GM23338 (cell line): ENCODE measurements at regions not wholly inside any gene's neighbourhood (a gene's known extent, or its start where the extent isn't known, plus 50 kb on each side); places are given as distances from the start of the nearest gene placed in this dataset.

Experiments
- ATAC-seq: fragments of 200-7000 bp; cut with Tn5 transposase; 3 replicates; pipeline ENCODE4 v1.9.1; 2020
- DNase-seq: peaks from one replicate; pipeline ENCODE4 v3.0.0-alpha.2; 2015; ENCODE audit warnings: low spot score
- H2AFZ ChIP-seq: fragments of 200-600 bp; sonication (generic); 2 replicates; pipeline ENCODE4 v1.8.0; 2016; ENCODE audit warnings: antibody characterized with exemption, mild to moderate bottlenecking, moderate library complexity
- H3F3A ChIP-seq: fragments of 200-600 bp; sonication (generic); replicated peaks from 2 replicates; pipeline ENCODE4 v1.8.0; 2017; ENCODE audit warnings: antibody characterized with exemption, mixed run types, low read depth
- H3K27ac ChIP-seq: fragments of 200-600 bp; sonication (generic); 2 replicates; pipeline ENCODE4 v1.6.1; 2016; ENCODE audit warnings: low read depth
- H3K27me3 ChIP-seq: fragments of 200-600 bp; sonication (generic); 2 replicates; pipeline ENCODE4 v1.8.0; 2016; ENCODE audit warnings: mild to moderate bottlenecking, mixed run types, moderate library complexity; ENCODE audit not compliant: insufficient read depth
- H3K36me3 ChIP-seq: fragments of 200-600 bp; sonication (generic); 2 replicates; pipeline ENCODE4 v1.8.0; 2016; ENCODE audit warnings: mild to moderate bottlenecking; ENCODE audit not compliant: insufficient read depth
- H3K4me1 ChIP-seq: fragments of 200-600 bp; sonication (generic); 2 replicates; pipeline ENCODE4 v1.8.0; 2016; ENCODE audit warnings: mild to moderate bottlenecking, moderate library complexity; ENCODE audit not compliant: insufficient read depth
- H3K4me2 ChIP-seq: fragments of 200-600 bp; sonication (generic); 2 replicates; pipeline ENCODE4 v1.7.1; 2017; ENCODE audit warnings: mixed run types
- H3K4me3 ChIP-seq: fragments of 200-600 bp; sonication (generic); 2 replicates; pipeline ENCODE4 v1.6.1; 2016; ENCODE audit warnings: mixed run types
- H3K79me2 ChIP-seq: fragments of 200-600 bp; sonication (generic); replicated peaks from 2 replicates; pipeline ENCODE4 v1.8.0; 2017; ENCODE audit warnings: mild to moderate bottlenecking; ENCODE audit not compliant: insufficient read depth
- H3K9me2 ChIP-seq: fragments of 200-600 bp; sonication (generic); 2 replicates; pipeline ENCODE4 v1.8.0; 2017; ENCODE audit not compliant: insufficient read depth
- H4K20me1 ChIP-seq: fragments of 200-600 bp; sonication (generic); replicated peaks from 2 replicates; pipeline ENCODE4 v1.8.0; 2017; ENCODE audit warnings: mild to moderate bottlenecking; ENCODE audit not compliant: insufficient read depth
- H3K27ac Mint-ChIP-seq: 2 replicates; pipeline ENCODE4 v1.8.0; 2020; ENCODE audit warnings: inconsistent platforms, mild to moderate bottlenecking, moderate library complexity, mixed read lengths
- H3K27me3 Mint-ChIP-seq: 3 replicates; pipeline ENCODE4 v1.8.0; 2022; ENCODE audit warnings: low read depth, mild to moderate bottlenecking, moderate library complexity, mixed read lengths, inconsistent platforms; ENCODE audit not compliant: insufficient read depth, poor library complexity
- H3K36me3 Mint-ChIP-seq: 3 replicates; pipeline ENCODE4 v1.8.0; 2021; ENCODE audit warnings: low read depth, mild to moderate bottlenecking, inconsistent platforms, moderate library complexity, mixed read lengths
- H3K4me1 Mint-ChIP-seq: 3 replicates; pipeline ENCODE4 v1.8.0; 2020; ENCODE audit warnings: mild to moderate bottlenecking, inconsistent platforms, mixed read lengths
- H3K4me3 Mint-ChIP-seq: 3 replicates; pipeline ENCODE4 v1.8.0; 2021; ENCODE audit warnings: moderate library complexity, mild to moderate bottlenecking, inconsistent platforms, mixed read lengths
- H3K9me3 Mint-ChIP-seq: 3 replicates; pipeline ENCODE4 v1.8.0; 2020; ENCODE audit warnings: moderate library complexity, mild to moderate bottlenecking, inconsistent platforms, mixed read lengths
- CREB1 ChIP-seq: fragments of 250-450 bp; sonication (Bioruptor Pico); IDR thresholded peaks from 2 replicates; pipeline ENCODE4 v1.5.0; 2020; ENCODE audit warnings: low read depth, mild to moderate bottlenecking, moderate library complexity
- EZH2 ChIP-seq: fragments of 200-600 bp; sonication (generic); IDR thresholded peaks from one replicate; pipeline ENCODE4 v1.8.0; 2017; ENCODE audit warnings: antibody characterized with exemption, mild to moderate bottlenecking, low read depth; ENCODE audit not compliant: unreplicated experiment
- EZH2phosphoT487 ChIP-seq: fragments of 200-600 bp; sonication (generic); IDR thresholded peaks from one replicate; pipeline ENCODE4 v1.8.1; 2018; ENCODE audit warnings: antibody characterized with exemption; ENCODE audit not compliant: unreplicated experiment
- JUNB ChIP-seq: IDR thresholded peaks from one replicate; pipeline ENCODE4 v1.6.1; 2016; ENCODE audit warnings: antibody characterized with exemption; ENCODE audit not compliant: unreplicated experiment
- NANOG ChIP-seq: IDR thresholded peaks from 2 replicates; pipeline ENCODE4 v1.6.1; 2016; ENCODE audit warnings: antibody characterized with exemption, borderline replicate concordance
- POLR2AphosphoS5 ChIP-seq: IDR thresholded peaks from 2 replicates; pipeline ENCODE4 v1.6.1; 2016; ENCODE audit warnings: antibody characterized with exemption, low read depth
- ZNF114 ChIP-seq: fragments of 250-450 bp; sonication (Bioruptor Pico); IDR thresholded peaks from 2 replicates; pipeline ENCODE4 v1.5.0; 2020; ENCODE audit warnings: mild to moderate bottlenecking, moderate library complexity
- ZNF331 ChIP-seq: fragments of 250-450 bp; sonication (Bioruptor Pico); IDR thresholded peaks from 2 replicates; pipeline ENCODE4 v1.5.0; 2020; ENCODE audit warnings: low read depth, mild to moderate bottlenecking, moderate library complexity
- ZNF462 ChIP-seq: fragments of 250-450 bp; sonication (Bioruptor Pico); IDR thresholded peaks from 2 replicates; pipeline ENCODE4 v1.5.0; 2020; ENCODE audit warnings: mild to moderate bottlenecking, moderate library complexity
- TF ChIP-seq, protein P1 (sequence below): IDR thresholded peaks from 2 replicates; pipeline ENCODE4 v1.6.1; 2016; ENCODE audit warnings: antibody characterized with exemption
- TF ChIP-seq, protein P2 (sequence below), 2 experiments: fragments of 200-600 bp in 1 of 2; sonication (generic) in 1 of 2; conservative IDR thresholded peaks; 2 replicates each; pipeline versions ENCODE4 v1.5.1 to v1.6.1; 2016 to 2017; ENCODE audit warnings: antibody characterized with exemption in 2 of 2, low read depth in 2 of 2, mild to moderate bottlenecking in 2 of 2, moderate library complexity in 1 of 2

GRCh38 chr1:195788721-195789120 lies 819.5 kb downstream of the KCNT2 start:
- no peaks in the 10 kb centered on the region for H3K9me2 ChIP-seq
- no peaks in the 10 kb centered on the region for H3K79me2 ChIP-seq
- Mint-ChIP-seq H3K36me3 (peaks cover 13% of the 10 kb centered on the region; the same call in 2 of the 3 replicates), H3K4me3 (no peak overlapping the region), H3K4me1 (peaks cover 2% of the 10 kb centered on the region; the same call in 1 of the 3 replicates), H3K27me3 (no peaks in the 10 kb centered on the region), H3K27ac (no peak overlapping the region), H3K9me3 (peaks cover 21% of the 10 kb centered on the region)
- no peaks in the 10 kb centered on the region for H4K20me1 ChIP-seq
- no peak overlapping the region for H3K27ac ChIP-seq
- H3F3A ChIP-seq = no peaks in the 10 kb centered on the region
- H3K4me2 ChIP-seq = no peak overlapping the region
- no peak for DNase-seq
- TF ChIP-seq, protein P1, sequence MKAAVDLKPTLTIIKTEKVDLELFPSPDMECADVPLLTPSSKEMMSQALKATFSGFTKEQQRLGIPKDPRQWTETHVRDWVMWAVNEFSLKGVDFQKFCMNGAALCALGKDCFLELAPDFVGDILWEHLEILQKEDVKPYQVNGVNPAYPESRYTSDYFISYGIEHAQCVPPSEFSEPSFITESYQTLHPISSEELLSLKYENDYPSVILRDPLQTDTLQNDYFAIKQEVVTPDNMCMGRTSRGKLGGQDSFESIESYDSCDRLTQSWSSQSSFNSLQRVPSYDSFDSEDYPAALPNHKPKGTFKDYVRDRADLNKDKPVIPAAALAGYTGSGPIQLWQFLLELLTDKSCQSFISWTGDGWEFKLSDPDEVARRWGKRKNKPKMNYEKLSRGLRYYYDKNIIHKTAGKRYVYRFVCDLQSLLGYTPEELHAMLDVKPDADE = no peak
- H3K36me3 ChIP-seq = no peaks in the 10 kb centered on the region
- no peak overlapping the region for H3K4me3 ChIP-seq
- no peaks in the 10 kb centered on the region for H3K27me3 ChIP-seq
- ATAC-seq = no peak
- H2AFZ ChIP-seq = no peak overlapping the region
- H3K4me1 ChIP-seq = 0 out of 2 replicates have a peak, but pooled peaks cover under 1% of the 10 kb centered on the region

DNA sequence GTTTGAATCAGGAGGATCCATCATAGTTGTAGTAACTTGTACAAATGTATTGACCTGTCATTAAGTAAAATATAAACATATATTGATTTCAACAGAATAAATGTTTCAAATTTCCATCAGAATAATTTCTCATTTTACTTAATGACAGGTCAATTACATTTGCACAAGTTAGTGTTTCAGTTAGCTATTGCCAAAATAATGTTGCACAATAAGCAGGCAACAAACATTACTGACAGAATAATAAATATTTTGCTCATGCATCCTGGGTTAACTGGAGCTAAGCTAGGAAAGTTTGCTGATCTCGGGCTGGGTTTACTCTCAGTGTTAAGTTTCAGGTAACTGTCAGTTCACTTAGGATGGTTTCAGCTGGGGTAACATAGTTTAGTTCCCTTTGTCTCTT lies 822.4 kb downstream of the KCNT2 start:
- DNase-seq (no peak), ATAC-seq (no peak)
- peaks cover 9% of the 10 kb centered on the region for H3K9me3 Mint-ChIP-seq
- peaks cover 6% of the 10 kb centered on the region; the same call in 2 of the 3 replicates for H3K36me3 Mint-ChIP-seq
- TF ChIP-seq JUNB (no peak), ZNF114 (CRISPR knock-in tag) (no peak), ZNF331 (no peak), NANOG (no peak), EZH2 (no peak), EZH2phosphoT487 (no peak), CREB1 (CRISPR knock-in tag) (no peak), POLR2AphosphoS5 (no peak), ZNF462 (CRISPR knock-in tag) (no peak)
- TF ChIP-seq, protein P2, sequence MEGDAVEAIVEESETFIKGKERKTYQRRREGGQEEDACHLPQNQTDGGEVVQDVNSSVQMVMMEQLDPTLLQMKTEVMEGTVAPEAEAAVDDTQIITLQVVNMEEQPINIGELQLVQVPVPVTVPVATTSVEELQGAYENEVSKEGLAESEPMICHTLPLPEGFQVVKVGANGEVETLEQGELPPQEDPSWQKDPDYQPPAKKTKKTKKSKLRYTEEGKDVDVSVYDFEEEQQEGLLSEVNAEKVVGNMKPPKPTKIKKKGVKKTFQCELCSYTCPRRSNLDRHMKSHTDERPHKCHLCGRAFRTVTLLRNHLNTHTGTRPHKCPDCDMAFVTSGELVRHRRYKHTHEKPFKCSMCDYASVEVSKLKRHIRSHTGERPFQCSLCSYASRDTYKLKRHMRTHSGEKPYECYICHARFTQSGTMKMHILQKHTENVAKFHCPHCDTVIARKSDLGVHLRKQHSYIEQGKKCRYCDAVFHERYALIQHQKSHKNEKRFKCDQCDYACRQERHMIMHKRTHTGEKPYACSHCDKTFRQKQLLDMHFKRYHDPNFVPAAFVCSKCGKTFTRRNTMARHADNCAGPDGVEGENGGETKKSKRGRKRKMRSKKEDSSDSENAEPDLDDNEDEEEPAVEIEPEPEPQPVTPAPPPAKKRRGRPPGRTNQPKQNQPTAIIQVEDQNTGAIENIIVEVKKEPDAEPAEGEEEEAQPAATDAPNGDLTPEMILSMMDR (conservative IDR thresholded peaks at IDR 0.05; ENCODE audit: low read depth in 2 of 2) = no peak
- H3K27ac ChIP-seq = no peak overlapping the region
- no peaks in the 10 kb centered on the region for H3K9me2 ChIP-seq
- peaks cover 1% of the 10 kb centered on the region for H3K27me3 Mint-ChIP-seq
- H3K79me2 ChIP-seq = no peaks in the 10 kb centered on the region
- H2AFZ ChIP-seq = peak overlapping the region; percentile 15; the same call in 1 of the 2 replicates
- H3K27me3 ChIP-seq = no peaks in the 10 kb centered on the region
- H3K4me1 Mint-ChIP-seq = no peaks in the 10 kb centered on the region; the same call in 2 of the 3 replicates
- H3K4me3 ChIP-seq = no peak overlapping the region
- H3K4me2 ChIP-seq = no peak overlapping the region
- no peaks in the 10 kb centered on the region for H3F3A ChIP-seq
- no peak overlapping the region for H3K27ac Mint-ChIP-seq
- no peaks in the 10 kb centered on the region for H3K36me3 ChIP-seq
- no peaks in the 10 kb centered on the region for H3K4me1 ChIP-seq
- no peaks in the 10 kb centered on the region for H4K20me1 ChIP-seq
- no peak overlapping the region for H3K4me3 Mint-ChIP-seq
